Tibial nerve (tissue), 4 donors: ENCODE measurements at regions not wholly inside any gene's neighbourhood (a gene's known extent, or its start where the extent isn't known, plus 50 kb on each side); places are given as distances from the start of the nearest gene placed in this dataset.
"Not testable (repeated sequence)": the region's sequence is repeated elsewhere in the genome, so short reads cannot be mapped to it uniquely, and the experiment has no call there.

ENCODE experiments used
- DNase-seq, 2 donors: peaks; one replicate each; pipeline ENCODE4 v3.0.0-alpha.2; 2019; ENCODE audit warnings: low spot score in 2 of 2
- H3K27ac ChIP-seq, 4 donors: fragments of 200-600 bp; sonication (generic) in 3 of 4; one replicate each; pipeline ENCODE4 v1.5.1; 2017 to 2019; ENCODE audit warnings: mild to moderate bottlenecking in 1 of 4
- H3K27me3 ChIP-seq, 2 donors: fragments of 200-600 bp; sonication (generic) in 1 of 2; one replicate each; pipeline versions ENCODE4 v1.5.1 to v1.6.0; 2017 to 2019
- H3K36me3 ChIP-seq, 3 donors: fragments of 200-600 bp; sonication (generic); one replicate each; pipeline ENCODE4 v1.5.1; 2018 to 2019
- H3K4me1 ChIP-seq, 4 donors: fragments of 200-600 bp; sonication (generic) in 3 of 4; one replicate each; pipeline ENCODE4 v1.5.1; 2017 to 2019
- H3K4me3 ChIP-seq, 4 donors: fragments of 200-600 bp; sonication (generic) in 3 of 4; one replicate each; pipeline ENCODE4 v1.5.1; 2017 to 2019; ENCODE audit warnings: mild to moderate bottlenecking in 1 of 4, moderate library complexity in 1 of 4
- H3K9me3 ChIP-seq, 4 donors: fragments of 200-600 bp; sonication (generic) in 3 of 4; one replicate each; pipeline ENCODE4 v1.5.1; 2017 to 2019
- EP300 ChIP-seq, 2 donors: sonication (generic); formaldehyde crosslinking; IDR thresholded peaks; one replicate each; pipeline ENCODE4 v1.6.1; 2017; ENCODE audit warnings: antibody characterized with exemption in 2 of 2, mild to moderate bottlenecking in 1 of 2
- POLR2A ChIP-seq, 2 donors: fragments of 450-650 bp; IDR thresholded peaks; one replicate each; pipeline ENCODE4 v1.6.1; 2017; ENCODE audit warnings: antibody characterized with exemption in 2 of 2, mild to moderate bottlenecking in 2 of 2, moderate library complexity in 2 of 2
- WGBS, 2 donors: methylation state at CpG; one replicate each; pipeline ENCODE4 v1.1.5; 2018; 5-methylcytosine and 5-hydroxymethylcytosine counted together
- TF ChIP-seq, protein P1 (sequence below), 5 experiments: fragments of 200-600 bp in 3 of 5; fragments of 450-650 bp in 2 of 5; sonication (generic) in 3 of 5; IDR thresholded peaks; one replicate each; pipeline ENCODE4 v1.5.1; 2016 to 2019; ENCODE audit warnings: antibody characterized with exemption in 5 of 5, mild to moderate bottlenecking in 3 of 5, moderate library complexity in 2 of 5

DNA sequence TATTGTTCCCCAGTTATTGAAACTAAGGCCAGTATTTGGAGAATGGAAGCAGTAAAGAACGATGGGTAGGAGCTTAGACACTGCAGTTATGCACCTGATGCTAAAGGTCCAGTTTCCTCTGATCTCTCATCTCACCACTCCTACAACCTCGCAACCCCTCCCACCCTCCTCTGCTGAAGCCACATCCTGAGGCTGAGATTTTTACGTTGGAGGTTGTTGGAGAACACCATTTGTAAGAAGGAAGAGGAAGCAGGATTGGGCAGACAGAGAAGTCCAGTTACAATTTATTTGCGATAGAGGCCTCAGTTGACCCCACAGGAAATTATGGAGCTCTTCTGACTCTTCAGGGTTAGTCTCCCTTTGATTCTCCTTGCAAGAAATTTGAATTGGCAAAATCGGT, 54.3 kb upstream of the NDUFV2 start:
- no peak overlapping the region for H3K27ac ChIP-seq
- TF ChIP-seq POLR2A (IDR thresholded peaks at IDR 0.05) = no peak
- TF ChIP-seq EP300 (IDR thresholded peaks at IDR 0.05) = no peak
- TF ChIP-seq, protein P1, sequence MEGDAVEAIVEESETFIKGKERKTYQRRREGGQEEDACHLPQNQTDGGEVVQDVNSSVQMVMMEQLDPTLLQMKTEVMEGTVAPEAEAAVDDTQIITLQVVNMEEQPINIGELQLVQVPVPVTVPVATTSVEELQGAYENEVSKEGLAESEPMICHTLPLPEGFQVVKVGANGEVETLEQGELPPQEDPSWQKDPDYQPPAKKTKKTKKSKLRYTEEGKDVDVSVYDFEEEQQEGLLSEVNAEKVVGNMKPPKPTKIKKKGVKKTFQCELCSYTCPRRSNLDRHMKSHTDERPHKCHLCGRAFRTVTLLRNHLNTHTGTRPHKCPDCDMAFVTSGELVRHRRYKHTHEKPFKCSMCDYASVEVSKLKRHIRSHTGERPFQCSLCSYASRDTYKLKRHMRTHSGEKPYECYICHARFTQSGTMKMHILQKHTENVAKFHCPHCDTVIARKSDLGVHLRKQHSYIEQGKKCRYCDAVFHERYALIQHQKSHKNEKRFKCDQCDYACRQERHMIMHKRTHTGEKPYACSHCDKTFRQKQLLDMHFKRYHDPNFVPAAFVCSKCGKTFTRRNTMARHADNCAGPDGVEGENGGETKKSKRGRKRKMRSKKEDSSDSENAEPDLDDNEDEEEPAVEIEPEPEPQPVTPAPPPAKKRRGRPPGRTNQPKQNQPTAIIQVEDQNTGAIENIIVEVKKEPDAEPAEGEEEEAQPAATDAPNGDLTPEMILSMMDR (IDR thresholded peaks at IDR 0.05) = no peak

DNA sequence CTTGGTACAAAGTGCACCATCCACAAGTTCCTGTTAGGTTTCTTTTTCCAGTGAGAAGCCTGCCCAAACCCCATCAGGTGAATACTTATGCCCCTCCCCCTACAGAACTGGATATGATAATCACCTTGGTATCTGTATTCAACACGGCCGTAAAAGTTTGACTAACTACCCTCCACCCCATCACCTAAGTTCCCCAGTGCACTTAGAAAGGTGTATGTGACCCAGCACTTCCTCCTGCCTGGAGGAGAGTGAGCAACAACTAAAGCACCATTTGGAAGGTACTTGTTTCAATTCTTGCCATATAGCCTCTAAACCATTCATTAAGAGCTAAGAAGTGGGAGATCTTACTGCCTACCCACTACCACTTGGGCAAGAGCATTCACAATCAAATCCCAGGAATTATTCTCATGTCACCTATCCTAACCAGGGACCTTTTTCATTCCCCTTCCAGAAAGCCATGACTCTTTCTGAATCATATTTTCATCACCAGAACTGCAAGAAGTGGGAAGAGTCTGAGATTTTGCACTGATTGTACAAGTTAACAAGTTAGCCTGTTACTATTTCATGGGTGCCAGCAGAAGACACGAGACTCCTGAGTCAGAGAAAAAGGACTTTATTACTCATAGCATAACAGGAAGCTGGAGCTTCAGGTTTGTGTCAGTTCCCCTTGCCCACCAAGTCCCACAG, 53.5 kb upstream of the NDUFV2 start:
- no peaks in the 10 kb centered on the region for H3K4me1 ChIP-seq
- WGBS, 2 donors = 83 to 88% methylated on average over 3 of the region's 3 CpGs
- H3K36me3 ChIP-seq = no peaks in the 10 kb centered on the region
- DNase-seq = no peak
- no peaks in the 10 kb centered on the region for H3K27me3 ChIP-seq
- TF ChIP-seq, protein P1 (IDR thresholded peaks at IDR 0.05) = no peak
- TF ChIP-seq EP300 (IDR thresholded peaks at IDR 0.05) (no peak), POLR2A (IDR thresholded peaks at IDR 0.05) (no peak)
- no peak overlapping the region for H3K4me3 ChIP-seq
- peaks cover 0 to 14% (median 0%) of the 10 kb centered on the region in 4 donors for H3K9me3 ChIP-seq
- H3K27ac ChIP-seq = no peak overlapping the region

More for the DNA sequence above, 54.3 kb upstream of the NDUFV2 start:
- H3K9me3 ChIP-seq = peaks cover 0 to 14% (median 0%) of the 10 kb centered on the region in 4 donors
- DNase-seq = no peak
- H3K36me3 ChIP-seq = no peaks in the 10 kb centered on the region
- H3K27me3 ChIP-seq = no peaks in the 10 kb centered on the region
- 84 to 85% methylated on average over 5 of the region's 5 CpGs for WGBS, 2 donors
- no peak overlapping the region for H3K4me3 ChIP-seq
- no peaks in the 10 kb centered on the region for H3K4me1 ChIP-seq

DNA sequence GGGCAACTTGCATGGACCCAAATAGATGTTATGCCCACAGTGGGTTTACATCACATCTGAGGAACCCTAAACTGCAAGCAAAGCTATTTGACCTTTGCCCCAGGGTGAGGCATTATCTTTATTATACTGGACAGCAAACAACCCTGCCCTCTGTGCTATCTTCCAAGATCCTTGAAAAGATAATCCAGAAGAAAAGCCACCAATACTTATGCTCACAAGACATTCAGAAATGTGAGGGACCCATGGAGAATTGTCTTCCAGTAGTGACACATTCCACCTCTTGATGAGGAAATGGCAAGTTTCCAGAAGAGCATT, 53.0 kb upstream of the NDUFV2 start:
- TF ChIP-seq POLR2A (IDR thresholded peaks at IDR 0.05) = no peak
- TF ChIP-seq EP300 (IDR thresholded peaks at IDR 0.05) = no peak
- TF ChIP-seq, protein P1 (IDR thresholded peaks at IDR 0.05) = no peak

DNA sequence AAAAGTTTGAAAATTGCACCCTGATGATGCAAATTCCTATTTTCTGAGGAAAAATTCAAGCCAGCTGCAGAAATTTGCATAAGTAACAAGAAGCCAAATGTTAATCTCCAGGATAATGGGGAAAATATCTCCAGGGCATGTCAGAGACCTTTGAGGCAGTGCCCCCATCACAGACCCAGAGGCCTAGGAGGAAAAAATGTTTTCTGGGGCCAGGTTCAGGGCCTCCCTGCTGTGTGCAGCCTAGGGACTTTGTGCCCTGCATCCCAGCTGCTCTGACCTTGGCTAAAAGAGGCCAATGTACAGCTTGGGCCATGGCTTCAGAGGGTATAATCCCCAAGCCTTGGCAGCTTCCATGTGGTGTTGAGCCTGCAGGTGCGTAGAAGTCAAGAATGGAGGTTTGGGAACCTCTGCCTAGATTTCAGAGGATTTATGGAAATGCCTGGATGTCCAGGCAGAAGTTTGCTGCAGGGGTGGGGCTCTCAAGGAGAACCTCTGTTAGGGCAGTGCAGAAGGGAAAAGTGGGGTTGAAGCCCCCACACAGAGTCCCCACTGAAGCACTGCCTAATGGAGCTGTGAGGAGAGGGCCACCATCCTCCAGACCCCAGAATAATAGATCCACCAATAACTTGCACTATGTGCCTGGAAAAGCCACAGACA, 51.7 kb upstream of the NDUFV2 start:
- Histone ChIP-seq H3K9me3 (peaks cover 0 to 14% (median 0%) of the 10 kb centered on the region in 4 donors), H3K4me1 (peaks cover 0 to 11% (median 1%) of the 10 kb centered on the region in 4 donors)
- not testable (repeated sequence) for H3K4me3 ChIP-seq, H3K27me3 ChIP-seq, DNase-seq, H3K27ac ChIP-seq, H3K36me3 ChIP-seq
- WGBS, 2 donors = 100% methylated on average over 1 of the region's 1 CpG; no CpG with 5 or more reads in 1 of the 2 donors

More for the DNA sequence above, 53.0 kb upstream of the NDUFV2 start:
- Histone ChIP-seq H3K27me3 (no peaks in the 10 kb centered on the region), H3K9me3 (peaks cover 0 to 14% (median 0%) of the 10 kb centered on the region in 4 donors), H3K4me1 (no peaks in the 10 kb centered on the region), H3K4me3 (no peak overlapping the region), H3K36me3 (no peaks in the 10 kb centered on the region), H3K27ac (no peak overlapping the region)
- DNase-seq = no peak
